GF-D8 (cell line): ENCODE measurements at regions not wholly inside any gene's neighbourhood (a gene's known extent, or its start where the extent isn't known, plus 50 kb on each side); places are given as distances from the start of the nearest gene placed in this dataset.

ENCODE experiments used
- DNase-seq: peaks from one replicate; lab custom pipeline; 2025; lab: John Stamatoyannopoulos, UW

- no peak for DNase-seq
Measured at GRCh38 chr4:35066406-35066805, 1177.9 kb downstream of the ARAP2 start.

DNA sequence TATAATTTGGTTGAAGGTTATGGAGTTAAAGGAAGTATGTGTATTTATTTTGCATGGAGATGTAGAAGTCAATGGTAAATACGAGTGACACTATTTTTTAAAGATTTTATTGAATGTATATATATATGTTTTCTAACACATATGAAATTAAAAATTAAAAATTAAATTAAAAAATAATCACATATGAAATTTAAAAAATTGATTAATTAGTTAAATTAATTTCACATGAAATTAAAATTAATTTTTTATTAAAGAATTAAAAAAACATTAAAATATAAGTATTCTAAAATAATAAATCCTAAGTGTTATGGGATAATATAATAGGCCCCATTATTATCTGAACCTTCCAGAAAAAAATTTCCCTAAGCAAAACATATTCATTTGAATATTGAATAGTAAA lies 1163.5 kb downstream of the ARAP2 start:
- DNase-seq = no peak

- DNase-seq = no peak
Measured at GRCh38 chr4:35087218-35087617, 1157.1 kb downstream of the ARAP2 start.

DNA sequence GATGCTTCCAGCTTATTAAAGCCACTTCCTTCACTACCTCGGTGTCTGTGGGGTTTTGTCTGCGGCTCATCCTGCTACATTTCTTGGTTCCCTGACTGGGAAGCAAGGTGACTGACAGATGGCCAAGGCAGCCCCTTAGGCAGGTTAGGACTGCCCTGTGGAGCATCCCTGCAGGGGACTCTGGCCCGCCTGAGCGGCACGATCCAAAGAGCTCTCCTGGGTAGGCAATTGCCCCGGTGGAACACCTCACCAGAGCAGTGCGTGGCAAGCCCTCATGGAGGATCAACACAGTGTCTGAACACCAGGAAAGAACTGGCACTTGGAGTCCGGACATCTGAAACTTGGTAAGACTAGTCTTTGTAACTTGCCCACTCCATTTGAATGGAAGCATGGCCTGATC lies 1143.4 kb downstream of the ARAP2 start:
- DNase-seq = no peak

DNA sequence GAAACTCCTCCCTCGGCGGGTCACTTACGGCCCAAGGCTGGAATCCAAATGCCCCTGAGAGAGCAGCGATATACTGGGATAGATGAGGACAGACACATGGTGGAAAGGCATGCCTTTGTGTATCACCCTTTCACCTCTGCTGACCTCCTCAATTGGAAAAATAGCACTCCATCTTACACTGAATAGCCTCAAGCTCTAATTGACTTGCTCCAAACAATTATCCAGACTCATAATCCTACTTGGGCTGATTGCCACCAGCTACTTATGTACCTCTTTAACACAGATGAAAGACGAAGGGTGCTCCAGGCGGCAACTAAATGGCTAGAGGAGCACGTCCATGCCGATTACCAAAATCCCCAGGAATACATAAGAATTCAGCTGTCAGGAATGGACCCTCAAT lies 1142.2 kb downstream of the ARAP2 start:
- DNase-seq = no peak

DNA sequence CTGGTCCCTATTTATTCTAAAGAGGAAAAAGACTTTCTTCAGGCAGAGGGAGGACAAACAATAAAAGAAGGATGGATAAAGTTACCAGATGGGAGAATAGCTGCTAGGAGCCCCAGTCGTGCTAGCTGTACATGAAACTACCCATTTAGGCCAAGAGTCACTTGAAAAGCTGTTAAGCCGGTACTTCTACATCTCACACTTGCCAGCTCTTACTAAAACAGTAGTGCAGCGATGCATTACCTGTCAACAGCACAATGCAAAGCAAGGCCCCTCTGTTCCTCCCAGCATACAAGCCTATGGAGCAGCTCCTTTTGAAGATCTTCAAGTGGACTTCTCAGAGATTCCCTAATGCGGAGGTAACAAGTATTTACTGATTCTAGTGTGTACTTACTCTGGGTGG lies 1138.8 kb downstream of the ARAP2 start:
- DNase-seq = no peak

DNA sequence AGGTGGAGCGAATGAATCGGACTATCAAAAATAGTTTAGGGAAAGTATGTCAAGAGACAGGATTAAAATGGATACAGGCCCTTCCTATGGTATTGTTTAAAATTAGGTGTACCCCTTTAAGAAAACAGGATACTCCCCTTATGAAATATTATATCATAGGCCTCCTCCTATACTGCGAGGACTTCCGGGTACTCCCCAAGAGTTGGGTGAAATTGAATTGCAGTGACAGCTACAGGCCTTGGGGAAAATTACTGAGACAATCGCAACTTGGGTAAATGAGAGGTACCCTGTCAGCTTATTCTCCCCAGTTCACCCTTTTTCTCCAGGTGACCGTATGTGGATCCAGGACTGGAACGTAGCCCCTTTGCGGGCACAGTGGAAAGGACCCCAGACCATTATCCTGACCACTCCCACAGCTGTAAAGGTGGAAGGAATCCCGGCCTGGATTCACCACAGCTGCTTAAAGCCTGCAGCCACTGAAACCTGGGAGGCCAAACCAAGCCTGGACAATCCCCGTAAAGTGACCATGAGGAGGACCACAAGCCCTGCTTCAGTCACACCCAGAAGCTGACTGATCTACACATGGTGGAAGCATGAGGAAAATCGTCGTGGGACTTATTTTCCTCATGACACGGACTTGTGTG lies 1138.1 kb downstream of the ARAP2 start:
- DNase-seq = no peak

DNA sequence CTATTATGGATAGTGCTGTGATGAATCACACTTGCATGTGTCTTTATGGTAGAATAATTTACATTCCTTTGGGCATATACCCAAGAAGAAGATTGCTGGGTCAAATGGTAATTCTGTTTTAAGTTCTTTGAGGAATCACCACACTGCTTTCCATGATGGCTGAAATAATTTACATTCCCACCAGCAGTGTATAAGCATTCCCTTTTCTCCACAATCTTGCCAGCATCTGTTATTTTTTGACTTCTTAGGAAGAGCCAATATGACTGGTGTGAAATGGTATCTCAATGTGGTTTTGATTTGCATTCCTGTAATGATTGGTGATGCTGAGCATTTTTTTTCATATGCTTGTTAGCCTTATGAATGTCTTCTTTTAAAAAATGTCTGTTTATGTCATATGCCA lies 1120.2 kb downstream of the ARAP2 start:
- DNase-seq = no peak

GRCh38 chr4:35125995-35126712 lies 1118.2 kb downstream of the ARAP2 start:
- no peak for DNase-seq

DNA sequence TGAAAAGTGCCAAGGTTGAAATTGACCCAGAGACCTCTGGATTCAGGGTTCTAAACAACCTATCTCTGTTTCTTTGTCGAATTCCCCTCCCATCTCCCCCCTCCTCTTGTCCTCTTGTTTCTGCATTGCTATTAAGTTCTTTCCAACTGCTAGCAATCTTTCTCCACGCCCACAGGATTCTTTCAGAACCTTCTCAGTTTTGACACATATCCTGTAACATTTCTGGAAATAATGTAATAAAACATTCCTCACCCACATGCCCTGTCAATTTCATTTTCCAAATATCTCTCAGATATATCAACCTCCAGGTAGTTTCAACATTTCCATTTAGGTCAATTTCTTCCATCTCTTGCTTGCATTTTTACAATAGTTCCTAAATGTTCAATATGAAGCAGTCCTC lies 1105.9 kb downstream of the ARAP2 start:
- no peak for DNase-seq

DNA sequence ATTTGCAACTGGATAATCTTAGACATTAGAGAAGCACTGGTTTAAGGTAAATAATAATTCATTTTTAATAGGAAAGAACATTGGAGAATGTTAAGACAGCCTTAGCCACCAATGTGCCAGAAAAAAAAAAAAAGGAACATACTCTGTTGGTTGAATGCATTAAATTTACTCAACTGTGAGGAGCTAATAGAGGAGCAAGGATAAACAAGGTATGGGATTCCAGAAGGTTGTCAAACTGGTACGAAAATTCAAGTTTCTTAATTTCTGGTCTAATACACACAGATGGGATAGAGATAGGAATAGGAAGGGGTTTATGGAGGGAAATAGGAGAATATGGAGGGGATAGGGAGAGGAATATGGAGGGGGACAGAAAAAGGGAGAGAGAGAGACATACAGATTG lies 1096.6 kb downstream of the ARAP2 start:
- no peak for DNase-seq

DNA sequence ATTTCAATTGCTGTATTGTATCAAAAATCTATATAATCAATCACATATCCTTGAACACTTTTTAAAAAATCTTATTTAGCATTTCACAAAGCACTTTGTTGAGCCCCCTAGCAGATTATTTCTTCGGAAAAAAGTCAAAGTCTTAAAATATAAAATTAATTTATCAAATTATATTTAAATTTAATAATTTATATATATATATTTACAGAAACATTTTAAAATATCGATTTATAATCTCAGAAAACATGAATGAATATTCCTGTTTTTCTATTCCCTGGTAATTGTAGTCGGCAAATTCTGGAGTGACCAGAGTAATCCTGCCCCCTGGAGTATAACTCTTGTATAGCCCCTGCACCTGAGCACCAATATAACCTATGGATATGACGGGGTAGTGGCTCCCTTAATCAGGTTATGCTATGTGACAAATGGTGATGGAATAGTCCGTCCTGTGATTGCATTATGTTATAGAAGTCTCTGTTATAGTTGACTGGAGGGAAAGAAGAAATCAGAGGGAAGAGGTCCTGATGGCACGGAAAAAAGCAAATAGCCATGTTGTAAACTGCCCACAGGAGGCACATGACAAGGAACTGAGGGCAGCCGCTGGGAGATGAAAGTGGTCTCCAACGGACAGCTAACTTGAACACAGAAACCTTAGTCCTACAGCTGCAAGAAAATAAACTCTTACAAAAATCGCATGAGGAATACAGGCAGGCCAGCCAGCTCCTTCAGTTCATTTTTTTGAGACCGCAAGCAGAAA lies 1092.3 kb downstream of the ARAP2 start:
- DNase-seq = no peak

DNA sequence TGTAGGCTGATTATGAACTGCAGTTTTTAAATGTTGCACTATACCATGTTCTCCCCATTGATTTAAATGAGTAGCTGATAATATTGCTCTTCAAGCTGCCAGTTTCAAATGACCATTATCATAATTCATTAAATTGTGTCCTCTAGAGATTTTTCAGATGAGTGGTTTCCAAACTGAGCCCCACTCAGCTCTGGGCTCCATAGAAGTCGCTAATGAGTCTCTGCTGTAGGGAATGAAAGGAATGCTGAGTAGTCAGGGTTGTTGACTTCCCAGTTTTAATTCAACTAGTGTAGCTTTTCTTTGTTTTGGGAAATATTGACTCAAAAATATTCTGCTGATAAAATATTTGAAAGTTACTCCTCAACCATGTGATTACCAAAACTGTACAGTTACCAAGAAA lies 1081.1 kb downstream of the ARAP2 start:
- no peak for DNase-seq

- DNase-seq = no peak
Measured at GRCh38 chr4:35164063-35164462, 1080.3 kb downstream of the ARAP2 start.

DNA sequence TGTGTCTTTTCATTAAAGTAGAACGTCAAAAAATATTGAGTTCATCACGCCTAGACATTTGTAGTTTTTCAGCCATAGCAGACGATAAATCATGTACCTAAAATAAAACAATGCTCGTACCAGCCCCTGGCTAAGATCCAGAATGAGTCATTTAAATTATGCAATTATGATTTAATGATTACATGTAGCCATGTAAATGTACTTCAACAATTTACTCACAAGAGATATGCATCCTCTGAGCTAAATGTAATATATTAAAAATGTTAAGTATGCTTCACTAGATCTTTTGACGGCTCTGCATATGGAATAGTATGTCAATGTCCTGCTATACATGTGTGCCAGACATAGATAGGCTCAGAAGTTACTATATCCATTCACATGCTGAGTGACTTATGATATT lies 1077.8 kb downstream of the ARAP2 start:
- no peak for DNase-seq

- no peak for DNase-seq
Measured at GRCh38 chr4:35167385-35167784, 1076.9 kb downstream of the ARAP2 start.

GRCh38 chr4:35175487-35175886 lies 1068.8 kb downstream of the ARAP2 start:
- no peak for DNase-seq

DNA sequence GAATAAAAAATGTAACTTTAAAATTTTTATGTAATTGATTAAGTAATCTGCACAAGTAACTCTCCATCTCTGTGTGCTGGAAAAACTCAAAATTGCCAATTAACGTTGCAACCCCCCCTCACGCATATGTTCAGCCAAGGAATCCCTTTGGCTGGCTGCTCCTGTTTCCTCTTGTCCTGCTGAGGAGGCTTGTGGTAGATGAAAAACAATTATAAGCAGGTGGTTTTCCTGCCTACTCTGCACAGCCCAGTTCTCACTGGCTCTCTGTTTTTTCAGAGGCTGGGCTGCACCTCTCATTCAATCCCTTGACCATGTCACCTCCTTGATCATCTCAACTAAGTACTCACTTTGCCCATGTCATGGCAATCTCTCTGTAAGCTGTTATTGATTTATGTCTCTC lies 1068.4 kb downstream of the ARAP2 start:
- no peak for DNase-seq

GRCh38 chr4:35182451-35182850 lies 1061.9 kb downstream of the ARAP2 start:
- DNase-seq = no peak

- no peak for DNase-seq
Measured at GRCh38 chr4:35189988-35190613, 1054.2 kb downstream of the ARAP2 start.

- DNase-seq = no peak
Measured at GRCh38 chr4:35201403-35201802, 1042.9 kb downstream of the ARAP2 start.

- DNase-seq = no peak
Measured at GRCh38 chr4:35216636-35217035, 1027.7 kb downstream of the ARAP2 start.

GRCh38 chr4:35217331-35217730 lies 1027.0 kb downstream of the ARAP2 start:
- no peak for DNase-seq
